ENCODE measurements at regions not wholly inside any gene's neighbourhood (a gene's known extent, or its start where the extent isn't known, plus 50 kb on each side); places are given as distances from the start of the nearest gene placed in this dataset.
"Not testable (repeated sequence)": the region's sequence is repeated elsewhere in the genome, so short reads cannot be mapped to it uniquely, and the experiment has no call there.

GRCh38 chr21:28699186-28699585 is 293.5 kb downstream of the LTN1 start:
- no peak for DNase-seq

GRCh38 chr21:28696844-28697410 is 295.8 kb downstream of the LTN1 start:
- no peak for DNase-seq

- DNase-seq: no peak
These were observed 299.2 kb downstream of the LTN1 start for GRCh38 chr21:28693476-28693875.

DNA sequence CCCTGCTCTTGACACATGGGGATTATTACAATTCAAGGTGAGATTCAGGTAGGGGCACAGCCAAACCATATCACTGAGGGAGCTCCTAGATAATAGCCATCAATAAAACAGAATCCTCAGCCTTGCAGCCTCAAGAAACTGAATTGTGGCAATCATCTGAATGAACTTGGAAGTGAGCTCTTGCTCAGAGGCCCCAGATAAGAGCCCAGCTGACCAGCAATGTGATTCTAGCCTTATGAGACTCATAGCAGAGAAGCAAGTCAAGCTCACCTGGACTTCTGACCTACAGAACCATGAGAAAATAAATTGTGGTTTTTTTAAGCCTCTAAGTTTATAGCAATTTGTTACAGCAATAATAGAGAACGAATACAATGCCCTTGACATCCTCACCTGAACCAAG is 302.5 kb downstream of the LTN1 start:
- no peak for DNase-seq

GRCh38 chr21:28688381-28688780 is 304.3 kb downstream of the LTN1 start:
- DNase-seq: no peak

DNA sequence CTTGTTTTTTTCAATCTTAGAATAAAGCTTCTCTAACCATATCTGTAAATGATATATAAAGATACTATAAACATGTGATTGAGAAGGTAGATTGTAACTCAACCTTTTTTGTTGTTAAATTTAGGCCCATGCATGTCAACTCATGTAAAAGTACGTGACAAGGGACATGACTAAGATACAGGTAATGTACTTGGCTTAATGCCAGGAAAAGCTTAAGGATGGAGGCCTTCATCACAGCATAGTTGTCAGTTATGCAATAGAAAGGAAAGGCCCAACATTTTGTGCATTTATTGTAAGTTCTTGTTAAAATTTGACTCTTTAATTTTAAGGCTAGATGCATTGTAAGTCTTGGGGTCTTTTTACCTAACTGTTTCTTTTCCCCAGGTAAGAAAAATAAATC is 305.1 kb downstream of the LTN1 start:
- DNase-seq: no peak

- no peak for DNase-seq
These were observed 308.5 kb downstream of the LTN1 start for GRCh38 chr21:28683982-28684752.

- DNase-seq: not testable (repeated sequence)
These were observed 309.8 kb downstream of the LTN1 start for GRCh38 chr21:28682884-28683283.

DNA sequence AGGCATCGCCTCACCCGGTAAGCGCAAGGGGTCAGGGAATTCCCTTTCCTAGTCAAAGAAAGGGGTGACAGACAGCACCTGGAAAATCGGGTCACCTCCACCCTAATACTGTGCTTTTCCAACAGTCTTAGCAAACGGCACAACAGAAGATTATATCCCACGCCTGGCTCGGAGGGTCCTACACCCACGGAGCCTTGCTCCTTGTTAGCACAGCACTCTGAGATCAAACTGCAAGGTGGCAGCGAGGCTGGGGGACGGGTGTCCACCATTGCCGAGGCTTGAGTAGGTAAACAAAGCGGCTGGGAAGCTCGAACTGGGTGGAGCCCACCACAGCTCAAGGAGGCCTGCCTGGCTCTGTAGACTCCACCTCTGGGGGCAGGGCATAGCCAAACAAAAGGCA is 315.6 kb downstream of the LTN1 start:
- DNase-seq: not testable (repeated sequence)

- DNase-seq: no peak
These were observed 317.2 kb downstream of the LTN1 start for GRCh38 chr21:28675331-28676041.

- DNase-seq: no peak
These were observed 317.9 kb downstream of the LTN1 start for GRCh38 chr21:28674763-28675162.

DNA sequence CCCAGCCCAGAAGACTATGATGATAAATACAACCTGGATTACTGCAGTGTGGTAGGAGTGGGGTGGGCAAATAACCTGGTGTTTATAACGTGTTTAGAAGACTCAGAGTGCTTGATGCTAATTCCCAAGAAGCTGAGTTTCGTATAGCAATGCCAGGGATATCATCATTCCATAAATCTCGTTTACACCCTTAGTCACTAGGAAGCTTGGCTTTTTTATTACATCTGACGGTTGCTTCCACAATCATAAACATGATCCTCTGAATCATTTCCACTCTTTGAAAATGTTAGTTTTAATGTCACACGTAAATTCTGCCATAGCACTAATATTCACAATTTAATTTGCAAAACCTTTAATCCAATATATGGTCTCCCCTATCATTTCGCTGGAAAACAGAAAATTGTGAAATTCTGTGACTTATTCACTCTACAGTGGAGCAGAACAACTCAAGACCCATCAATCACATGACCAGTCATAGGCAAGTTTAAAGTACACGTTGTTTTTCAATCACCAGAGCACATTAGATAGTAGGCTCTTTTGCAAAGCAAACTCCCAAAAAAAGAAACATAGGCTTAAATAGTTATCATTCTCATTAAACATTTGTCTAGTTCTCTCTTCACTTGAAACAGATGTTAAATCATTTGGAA is 321.0 kb downstream of the LTN1 start:
- no peak for DNase-seq

GRCh38 chr21:28669971-28670653 is 322.6 kb downstream of the LTN1 start:
- no peak for DNase-seq

GRCh38 chr21:28669321-28669720 is 323.4 kb downstream of the LTN1 start:
- no peak for DNase-seq

DNA sequence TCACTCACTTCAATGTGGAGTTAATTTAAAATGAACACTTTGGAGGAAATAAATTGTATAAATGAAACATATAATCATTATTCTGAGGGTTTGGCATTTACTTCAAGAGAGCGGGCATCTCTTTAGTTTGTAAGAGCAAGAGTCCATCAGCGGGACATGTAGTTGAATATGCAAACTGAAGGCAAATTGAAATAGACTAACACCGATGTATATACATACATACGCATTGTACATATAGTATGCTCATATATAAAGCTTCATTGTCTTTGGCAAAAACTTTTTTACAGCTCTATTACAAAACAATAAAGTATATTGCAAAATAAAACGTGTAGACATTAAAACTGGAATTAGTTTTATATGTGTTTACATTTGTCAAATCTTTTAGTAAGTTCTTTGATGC is 328.9 kb downstream of the LTN1 start:
- no peak for DNase-seq

DNA sequence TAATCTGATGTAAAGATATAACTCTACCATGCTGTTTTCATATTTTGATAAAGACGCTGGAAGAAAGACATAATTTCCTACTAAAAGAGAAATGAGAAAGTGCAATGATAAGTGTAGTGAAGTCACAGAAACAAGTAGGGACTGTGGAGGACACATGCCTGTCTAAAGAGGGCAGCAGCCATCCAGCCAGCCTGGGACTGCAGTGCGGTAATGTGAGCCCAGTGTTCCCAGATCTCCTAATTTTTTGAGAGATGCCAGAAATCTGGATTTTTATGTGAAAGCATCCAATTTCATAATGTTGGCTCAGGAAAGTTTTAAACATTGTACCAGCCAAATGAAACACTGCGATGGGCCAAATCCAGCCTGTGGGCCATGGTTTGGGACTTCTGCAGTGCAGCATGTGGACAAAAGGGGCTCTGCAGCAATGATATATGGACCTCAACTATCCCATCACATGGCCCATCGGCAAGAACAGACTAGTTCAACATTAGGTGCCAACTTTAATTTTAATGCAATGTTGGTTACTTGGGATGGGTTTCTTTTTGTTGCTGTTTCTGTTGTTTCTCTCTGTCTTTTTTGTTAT is 329.5 kb downstream of the LTN1 start:
- no peak for DNase-seq

DNA sequence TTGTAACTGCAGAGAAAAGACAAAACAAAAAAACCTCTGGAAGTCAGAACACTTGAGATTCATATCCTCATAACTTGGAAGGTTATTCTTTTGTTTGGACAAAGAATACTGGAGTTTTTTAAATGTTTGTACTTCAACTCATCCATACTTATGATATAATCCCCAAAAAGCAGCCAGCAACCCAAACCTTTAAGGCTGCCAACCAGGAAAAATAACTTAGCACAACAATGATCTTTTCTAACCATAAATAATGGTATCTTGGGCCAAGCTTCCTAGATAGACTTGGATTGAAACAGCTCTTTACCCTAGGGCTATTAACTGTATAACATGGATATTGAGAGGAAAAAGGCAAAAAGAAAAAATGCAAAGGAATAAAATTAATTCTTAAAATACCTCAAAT is 335.1 kb downstream of the LTN1 start:
- DNase-seq: no peak

- no peak for DNase-seq
These were observed 337.2 kb downstream of the LTN1 start for GRCh38 chr21:28655471-28655870.

GRCh38 chr21:28654406-28654805 is 338.3 kb downstream of the LTN1 start:
- no peak for DNase-seq

DNA sequence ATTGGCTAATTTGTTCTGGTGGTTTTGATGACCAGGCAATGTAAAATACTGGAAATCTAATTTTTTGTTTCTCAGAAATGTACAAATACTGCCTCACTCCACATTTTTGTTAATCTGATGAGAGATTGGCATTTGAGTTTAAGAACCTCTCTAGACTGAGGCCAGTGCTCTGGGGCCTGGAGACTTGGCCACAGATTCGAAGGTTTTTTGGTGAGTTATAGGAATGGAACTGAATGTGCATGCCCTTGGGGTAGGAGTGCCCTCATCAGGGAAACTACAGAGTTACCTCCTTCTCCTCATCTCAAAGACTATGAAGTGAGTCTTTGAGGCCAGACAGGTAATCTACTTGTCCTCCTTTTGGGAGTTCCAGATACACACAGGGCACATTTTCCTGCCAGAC is 347.9 kb downstream of the LTN1 start:
- DNase-seq: no peak

- DNase-seq: no peak
These were observed 349.8 kb downstream of the LTN1 start for GRCh38 chr21:28642891-28643290.

- DNase-seq: no peak
These were observed 350.9 kb downstream of the LTN1 start for GRCh38 chr21:28641731-28642130.

DNA sequence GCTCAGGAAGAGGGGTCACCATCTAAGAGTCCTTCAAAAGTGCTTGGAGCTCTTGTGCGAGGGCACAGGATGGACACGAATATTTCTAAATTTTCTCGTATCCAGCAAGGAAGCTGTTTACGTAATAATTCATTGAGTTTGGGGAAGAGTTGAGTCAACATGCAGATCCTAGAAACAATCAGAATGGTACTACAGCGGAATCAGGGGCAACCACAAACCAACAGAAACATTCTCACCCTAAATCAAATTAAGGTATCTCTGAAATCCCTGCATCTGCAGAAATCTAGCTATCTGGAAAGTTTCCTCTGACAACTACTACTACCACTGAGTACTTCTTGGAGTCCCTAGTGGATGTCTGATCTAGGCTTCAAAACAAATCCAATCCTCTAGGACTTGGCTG is 352.4 kb downstream of the LTN1 start:
- DNase-seq: no peak

Data from NCI-H2029 treated with DMSO at 0.1 percent for 48 hours (cell line).